Prostate gland (tissue), 2 donors: ENCODE measurements at regions not wholly inside any gene's neighbourhood (a gene's known extent, or its start where the extent isn't known, plus 50 kb on each side); places are given as distances from the start of the nearest gene placed in this dataset.

Source experiments
- POLR2A ChIP-seq: fragments of 450-650 bp; IDR thresholded peaks from one replicate; pipeline ENCODE4 v1.6.1; 2016; ENCODE audit warnings: antibody characterized with exemption, mild to moderate bottlenecking
- POLR2AphosphoS5 ChIP-seq: sonication (generic); formaldehyde crosslinking; IDR thresholded peaks from one replicate; pipeline ENCODE4 v1.6.1; 2017; ENCODE audit warnings: antibody characterized with exemption
- TF ChIP-seq, protein P1 (sequence below), 4 experiments: fragments of 200-600 bp in 2 of 4; fragments of 450-650 bp in 2 of 4; sonication (generic) in 2 of 4; IDR thresholded peaks; 1 replicate in 3 of 4; 2 replicates in 1 of 4; pipeline ENCODE4 v1.5.1; 2016 to 2019; ENCODE audit warnings: antibody characterized with exemption in 4 of 4, mild to moderate bottlenecking in 2 of 4, moderate library complexity in 2 of 4

GRCh38 chr10:22774102-22774501 lies 59.7 kb upstream of the PIP4K2A start:
- TF ChIP-seq, protein P1, sequence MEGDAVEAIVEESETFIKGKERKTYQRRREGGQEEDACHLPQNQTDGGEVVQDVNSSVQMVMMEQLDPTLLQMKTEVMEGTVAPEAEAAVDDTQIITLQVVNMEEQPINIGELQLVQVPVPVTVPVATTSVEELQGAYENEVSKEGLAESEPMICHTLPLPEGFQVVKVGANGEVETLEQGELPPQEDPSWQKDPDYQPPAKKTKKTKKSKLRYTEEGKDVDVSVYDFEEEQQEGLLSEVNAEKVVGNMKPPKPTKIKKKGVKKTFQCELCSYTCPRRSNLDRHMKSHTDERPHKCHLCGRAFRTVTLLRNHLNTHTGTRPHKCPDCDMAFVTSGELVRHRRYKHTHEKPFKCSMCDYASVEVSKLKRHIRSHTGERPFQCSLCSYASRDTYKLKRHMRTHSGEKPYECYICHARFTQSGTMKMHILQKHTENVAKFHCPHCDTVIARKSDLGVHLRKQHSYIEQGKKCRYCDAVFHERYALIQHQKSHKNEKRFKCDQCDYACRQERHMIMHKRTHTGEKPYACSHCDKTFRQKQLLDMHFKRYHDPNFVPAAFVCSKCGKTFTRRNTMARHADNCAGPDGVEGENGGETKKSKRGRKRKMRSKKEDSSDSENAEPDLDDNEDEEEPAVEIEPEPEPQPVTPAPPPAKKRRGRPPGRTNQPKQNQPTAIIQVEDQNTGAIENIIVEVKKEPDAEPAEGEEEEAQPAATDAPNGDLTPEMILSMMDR (IDR thresholded peaks at IDR 0.05), result no peak
- TF ChIP-seq POLR2A, result no peak
- no peak for TF ChIP-seq POLR2AphosphoS5
